ENCODE measurements at regions not wholly inside any gene's neighbourhood (a gene's known extent, or its start where the extent isn't known, plus 50 kb on each side); places are given as distances from the start of the nearest gene placed in this dataset.

DNA sequence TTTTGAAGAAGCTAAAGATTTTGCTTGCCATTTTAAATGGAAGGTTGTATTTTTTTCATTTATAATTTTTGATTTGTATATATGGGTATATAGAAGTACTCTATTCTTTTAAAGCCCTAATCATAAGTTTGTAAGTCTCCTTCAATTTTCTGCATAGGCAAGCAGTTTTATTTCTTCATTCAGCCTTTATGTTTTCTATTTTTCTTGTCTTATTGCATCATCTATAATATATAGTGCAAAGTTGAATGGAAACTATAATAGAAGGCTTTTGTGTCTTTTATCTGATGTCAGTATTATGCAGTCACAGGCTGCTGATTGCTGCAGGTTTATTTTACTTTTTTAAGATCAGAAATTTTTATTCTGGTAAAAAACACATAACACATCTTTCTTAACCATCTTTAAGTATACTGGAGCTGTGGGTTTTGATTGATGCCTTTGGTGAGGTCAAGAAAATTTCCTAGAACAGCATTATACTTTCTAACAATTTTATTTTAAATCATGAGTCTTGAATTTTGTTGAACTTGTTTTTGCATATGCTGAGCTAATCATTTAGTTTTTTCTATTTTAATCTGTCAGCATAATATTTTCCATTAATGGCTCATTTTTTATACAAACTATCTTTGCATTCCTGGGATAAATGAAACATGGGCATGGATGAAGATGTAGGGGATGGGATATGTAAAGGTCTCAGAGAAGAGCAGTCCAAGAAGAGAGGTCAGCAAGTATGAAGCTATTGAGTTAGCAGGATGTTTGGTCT, 366.7 kb upstream of the MAP3K7 start:
- Histone ChIP-seq H3K9me2 (replicated peaks; ENCODE audit: insufficient read depth) (no peaks in the 10 kb centered on the region), H2AFZ (no peak overlapping the region), H3K27me3 (no peaks in the 10 kb centered on the region), H3K4me1 (ENCODE audit: insufficient read depth) (no peaks in the 10 kb centered on the region), H3K79me2 (no peaks in the 10 kb centered on the region), H3K4me3 (no peak overlapping the region), H3K27ac (no peak overlapping the region), H3K9me3 (ENCODE audit: low read depth) (no peaks in the 10 kb centered on the region), H4K20me1 (ENCODE audit: insufficient read depth, poor library complexity, severe bottlenecking) (no peaks in the 10 kb centered on the region), H3K4me2 (no peak overlapping the region), H3K36me3 (replicated peaks; ENCODE audit: insufficient read depth, low read depth) (no peaks in the 10 kb centered on the region)
- no peak for DNase-seq (ENCODE audit: low spot score)
- TF ChIP-seq EZH2 (IDR thresholded peaks at IDR 0.05; ENCODE audit: borderline replicate concordance) (no peak), EZH2phosphoT487 (IDR thresholded peaks at IDR 0.05; ENCODE audit: low read depth, severe bottlenecking, unreplicated experiment) (no peak)
- TF ChIP-seq, protein P1, sequence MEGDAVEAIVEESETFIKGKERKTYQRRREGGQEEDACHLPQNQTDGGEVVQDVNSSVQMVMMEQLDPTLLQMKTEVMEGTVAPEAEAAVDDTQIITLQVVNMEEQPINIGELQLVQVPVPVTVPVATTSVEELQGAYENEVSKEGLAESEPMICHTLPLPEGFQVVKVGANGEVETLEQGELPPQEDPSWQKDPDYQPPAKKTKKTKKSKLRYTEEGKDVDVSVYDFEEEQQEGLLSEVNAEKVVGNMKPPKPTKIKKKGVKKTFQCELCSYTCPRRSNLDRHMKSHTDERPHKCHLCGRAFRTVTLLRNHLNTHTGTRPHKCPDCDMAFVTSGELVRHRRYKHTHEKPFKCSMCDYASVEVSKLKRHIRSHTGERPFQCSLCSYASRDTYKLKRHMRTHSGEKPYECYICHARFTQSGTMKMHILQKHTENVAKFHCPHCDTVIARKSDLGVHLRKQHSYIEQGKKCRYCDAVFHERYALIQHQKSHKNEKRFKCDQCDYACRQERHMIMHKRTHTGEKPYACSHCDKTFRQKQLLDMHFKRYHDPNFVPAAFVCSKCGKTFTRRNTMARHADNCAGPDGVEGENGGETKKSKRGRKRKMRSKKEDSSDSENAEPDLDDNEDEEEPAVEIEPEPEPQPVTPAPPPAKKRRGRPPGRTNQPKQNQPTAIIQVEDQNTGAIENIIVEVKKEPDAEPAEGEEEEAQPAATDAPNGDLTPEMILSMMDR (IDR thresholded peaks at IDR 0.05; ENCODE audit: poor library complexity): no peak

DNA sequence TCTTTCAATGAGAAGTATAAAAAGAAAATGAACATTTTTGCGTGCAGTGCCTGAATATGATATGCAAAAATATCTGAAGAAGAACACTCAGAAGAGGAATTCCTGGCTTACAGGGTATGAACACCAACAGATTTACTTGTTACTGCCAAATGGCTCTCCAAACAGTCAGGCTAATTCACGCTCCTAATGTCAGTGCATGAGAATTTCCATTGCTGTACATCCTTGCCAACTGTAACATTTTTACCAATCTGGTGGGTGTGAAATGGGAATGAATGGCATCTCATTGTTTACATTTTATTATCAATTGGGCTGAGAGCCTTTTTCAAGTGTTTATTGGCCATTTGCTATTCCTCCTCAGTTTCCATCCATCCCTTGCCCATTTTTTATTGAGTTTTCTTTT, 365.3 kb upstream of the MAP3K7 start:
- TF ChIP-seq, protein P1 (IDR thresholded peaks at IDR 0.05; ENCODE audit: poor library complexity): no peak
- TF ChIP-seq EZH2phosphoT487 (IDR thresholded peaks at IDR 0.05; ENCODE audit: low read depth, severe bottlenecking, unreplicated experiment) (no peak), EZH2 (IDR thresholded peaks at IDR 0.05; ENCODE audit: borderline replicate concordance) (no peak)
- no peaks in the 10 kb centered on the region for H3K79me2 ChIP-seq
- no peaks in the 10 kb centered on the region for H3K36me3 ChIP-seq (replicated peaks; ENCODE audit: insufficient read depth, low read depth)
- no peaks in the 10 kb centered on the region for H3K9me2 ChIP-seq (replicated peaks; ENCODE audit: insufficient read depth)
- no peak overlapping the region for H3K4me2 ChIP-seq
- no peak overlapping the region for H3K4me3 ChIP-seq
- H3K27me3 ChIP-seq: no peaks in the 10 kb centered on the region
- no peak overlapping the region for H2AFZ ChIP-seq
- no peak for DNase-seq (ENCODE audit: low spot score)
- H3K4me1 ChIP-seq (ENCODE audit: insufficient read depth): no peaks in the 10 kb centered on the region
- no peaks in the 10 kb centered on the region for H3K9me3 ChIP-seq (ENCODE audit: low read depth)
- no peak overlapping the region for H3K27ac ChIP-seq
- WGBS (ENCODE audit: low lambda C conversion rate, missing lambda C conversion rate): 98% methylated on average over 2 of the region's 2 CpGs
- H4K20me1 ChIP-seq (ENCODE audit: insufficient read depth, poor library complexity, severe bottlenecking): no peaks in the 10 kb centered on the region

DNA sequence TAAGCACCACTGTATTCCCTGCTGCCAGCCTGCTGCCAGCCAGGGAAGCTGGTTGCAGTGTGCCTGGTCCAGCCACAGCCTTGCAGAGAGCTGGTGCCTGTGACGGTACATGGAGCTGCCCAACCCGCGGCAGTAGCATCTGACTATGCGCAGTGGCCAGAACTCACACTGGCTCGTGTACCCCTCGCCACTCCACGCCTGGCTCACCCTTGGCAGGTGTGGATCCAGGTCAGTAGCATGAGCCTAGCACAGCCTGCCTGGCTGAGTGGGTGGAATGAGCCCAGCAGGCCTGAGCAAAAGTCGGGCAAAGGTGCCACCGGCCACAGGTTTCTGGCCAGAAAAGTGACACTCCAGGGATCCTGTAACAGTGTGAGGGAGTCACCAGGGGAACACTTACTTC, 361.7 kb upstream of the MAP3K7 start:
- Histone ChIP-seq H3K79me2 (no peaks in the 10 kb centered on the region), H3K36me3 (replicated peaks; ENCODE audit: insufficient read depth, low read depth) (no peaks in the 10 kb centered on the region), H2AFZ (no peak overlapping the region), H3K9me3 (ENCODE audit: low read depth) (no peaks in the 10 kb centered on the region), H3K27me3 (no peaks in the 10 kb centered on the region), H3K4me2 (no peak overlapping the region), H3K4me1 (ENCODE audit: insufficient read depth) (no peaks in the 10 kb centered on the region), H3K4me3 (no peak overlapping the region), H3K9me2 (replicated peaks; ENCODE audit: insufficient read depth) (no peaks in the 10 kb centered on the region), H3K27ac (no peak overlapping the region), H4K20me1 (ENCODE audit: insufficient read depth, poor library complexity, severe bottlenecking) (no peaks in the 10 kb centered on the region)
- TF ChIP-seq EZH2phosphoT487 (IDR thresholded peaks at IDR 0.05; ENCODE audit: low read depth, severe bottlenecking, unreplicated experiment) (no peak), EZH2 (IDR thresholded peaks at IDR 0.05; ENCODE audit: borderline replicate concordance) (no peak)
- TF ChIP-seq, protein P1 (IDR thresholded peaks at IDR 0.05; ENCODE audit: poor library complexity): no peak
- WGBS (ENCODE audit: low lambda C conversion rate, missing lambda C conversion rate): 94% methylated on average over 9 of the region's 9 CpGs
- DNase-seq (ENCODE audit: low spot score): no peak

All from hepatocyte (in vitro differentiated cells).